HepG2 (cell line): ENCODE measurements at regions not wholly inside any gene's neighbourhood (a gene's known extent, or its start where the extent isn't known, plus 50 kb on each side); places are given as distances from the start of the nearest gene placed in this dataset.

Experiments used
- BHLHE40 ChIP-seq: IDR thresholded peaks from 2 replicates; pipeline ENCODE4 v1.6.1; 2011; ENCODE audit warnings: low read length, improper control_type of control experiment
- ELF1 ChIP-seq: sonication (generic); formaldehyde crosslinking; IDR thresholded peaks from 2 replicates; pipeline ENCODE4 v1.4.0; 2020; ENCODE audit warnings: missing genetic modification reagents
- FOSL2 ChIP-seq: sonication (generic); formaldehyde crosslinking; IDR thresholded peaks from 2 replicates; pipeline ENCODE4 v1.4.0; 2020; ENCODE audit warnings: missing genetic modification reagents
- FOXK2 ChIP-seq: fragments of 450-650 bp; IDR thresholded peaks from 2 replicates; pipeline ENCODE4 v1.6.1; 2016
- FOXO1 ChIP-seq: sonication (generic); formaldehyde crosslinking; IDR thresholded peaks from 2 replicates; pipeline ENCODE4 v1.4.0; 2020; ENCODE audit warnings: missing genetic modification reagents
- GATAD2A ChIP-seq: IDR thresholded peaks from 2 replicates; pipeline ENCODE4 v1.6.1; 2016
- IRF2 ChIP-seq: IDR thresholded peaks from 2 replicates; pipeline ENCODE4 v1.6.1; 2018; ENCODE audit warnings: missing genetic modification reagents, missing compliant biosample characterization
- REXO4 ChIP-seq: sonication (generic); formaldehyde crosslinking; IDR thresholded peaks from 2 replicates; pipeline ENCODE4 v1.8.0; 2022; ENCODE audit warnings: missing genetic modification reagents, mild to moderate bottlenecking, borderline replicate concordance
- SOX6 ChIP-seq, 2 experiments: fragments of 450-650 bp in 1 of 2; sonication (generic) in 1 of 2; formaldehyde crosslinking in 1 of 2; IDR thresholded peaks; 2 replicates each; pipeline versions ENCODE4 v1.4.0 to v1.6.1; 2017 to 2020; ENCODE audit warnings: antibody characterized with exemption in 1 of 2, mild to moderate bottlenecking in 1 of 2, missing genetic modification reagents in 1 of 2
- ZFP1 ChIP-seq: IDR thresholded peaks from 2 replicates; pipeline ENCODE4 v1.6.1; 2016
- ZKSCAN8 ChIP-seq: IDR thresholded peaks from 2 replicates; pipeline ENCODE4 v1.6.1; 2016; ENCODE audit warnings: borderline replicate concordance, missing genetic modification reagents, missing compliant biosample characterization
- ZMYM4 ChIP-seq: sonication (generic); formaldehyde crosslinking; IDR thresholded peaks from 2 replicates; pipeline ENCODE4 v1.8.1; 2023; ENCODE audit warnings: mild to moderate bottlenecking, missing genetic modification reagents
- ZNF274 ChIP-seq: sonication (generic); formaldehyde crosslinking; IDR thresholded peaks from 2 replicates; pipeline ENCODE4 v1.5.1; 2020; ENCODE audit warnings: mild to moderate bottlenecking, missing genetic modification reagents
- TF ChIP-seq, protein P1 (sequence below): sonication (generic); formaldehyde crosslinking; IDR thresholded peaks from 2 replicates; pipeline ENCODE4 v1.4.0; 2020; ENCODE audit warnings: missing genetic modification reagents, borderline replicate concordance
- TF ChIP-seq, protein P2 (sequence below): sonication (generic); formaldehyde crosslinking; IDR thresholded peaks from 2 replicates; pipeline ENCODE4 v1.4.0; 2020; ENCODE audit warnings: missing genetic modification reagents, borderline replicate concordance
- TF ChIP-seq, protein P3 (sequence below): sonication (generic); formaldehyde crosslinking; IDR thresholded peaks from 2 replicates; pipeline ENCODE4 v1.4.0; 2020; ENCODE audit warnings: missing genetic modification reagents
- TF ChIP-seq, protein P4 (sequence below): IDR thresholded peaks from 2 replicates; pipeline ENCODE4 v1.6.1; 2016
- TF ChIP-seq, protein P5 (sequence below): IDR thresholded peaks from 2 replicates; pipeline ENCODE4 v1.4.0; 2020; ENCODE audit warnings: mild to moderate bottlenecking, missing genetic modification reagents

DNA sequence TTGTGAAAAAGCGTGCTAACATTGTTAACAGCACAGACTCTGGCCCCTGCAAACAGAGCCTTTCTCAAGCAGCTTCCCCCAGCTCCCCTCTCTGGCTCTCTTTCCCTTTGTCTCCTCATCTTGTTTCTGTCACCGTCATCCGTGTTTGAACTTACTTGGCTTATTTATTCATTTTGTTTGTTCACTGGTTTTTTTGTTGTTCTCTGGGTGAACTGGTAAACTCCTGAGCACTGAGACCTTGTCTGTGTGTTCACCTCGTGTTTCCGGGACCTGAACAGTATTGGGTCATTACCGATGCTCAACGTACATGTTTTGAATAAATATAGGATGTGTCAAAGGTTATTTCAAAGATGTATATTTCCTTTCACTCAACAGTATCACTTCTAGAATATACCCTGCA, 92.4 kb upstream of the USP29 start (continued):
- TF ChIP-seq, protein P1, sequence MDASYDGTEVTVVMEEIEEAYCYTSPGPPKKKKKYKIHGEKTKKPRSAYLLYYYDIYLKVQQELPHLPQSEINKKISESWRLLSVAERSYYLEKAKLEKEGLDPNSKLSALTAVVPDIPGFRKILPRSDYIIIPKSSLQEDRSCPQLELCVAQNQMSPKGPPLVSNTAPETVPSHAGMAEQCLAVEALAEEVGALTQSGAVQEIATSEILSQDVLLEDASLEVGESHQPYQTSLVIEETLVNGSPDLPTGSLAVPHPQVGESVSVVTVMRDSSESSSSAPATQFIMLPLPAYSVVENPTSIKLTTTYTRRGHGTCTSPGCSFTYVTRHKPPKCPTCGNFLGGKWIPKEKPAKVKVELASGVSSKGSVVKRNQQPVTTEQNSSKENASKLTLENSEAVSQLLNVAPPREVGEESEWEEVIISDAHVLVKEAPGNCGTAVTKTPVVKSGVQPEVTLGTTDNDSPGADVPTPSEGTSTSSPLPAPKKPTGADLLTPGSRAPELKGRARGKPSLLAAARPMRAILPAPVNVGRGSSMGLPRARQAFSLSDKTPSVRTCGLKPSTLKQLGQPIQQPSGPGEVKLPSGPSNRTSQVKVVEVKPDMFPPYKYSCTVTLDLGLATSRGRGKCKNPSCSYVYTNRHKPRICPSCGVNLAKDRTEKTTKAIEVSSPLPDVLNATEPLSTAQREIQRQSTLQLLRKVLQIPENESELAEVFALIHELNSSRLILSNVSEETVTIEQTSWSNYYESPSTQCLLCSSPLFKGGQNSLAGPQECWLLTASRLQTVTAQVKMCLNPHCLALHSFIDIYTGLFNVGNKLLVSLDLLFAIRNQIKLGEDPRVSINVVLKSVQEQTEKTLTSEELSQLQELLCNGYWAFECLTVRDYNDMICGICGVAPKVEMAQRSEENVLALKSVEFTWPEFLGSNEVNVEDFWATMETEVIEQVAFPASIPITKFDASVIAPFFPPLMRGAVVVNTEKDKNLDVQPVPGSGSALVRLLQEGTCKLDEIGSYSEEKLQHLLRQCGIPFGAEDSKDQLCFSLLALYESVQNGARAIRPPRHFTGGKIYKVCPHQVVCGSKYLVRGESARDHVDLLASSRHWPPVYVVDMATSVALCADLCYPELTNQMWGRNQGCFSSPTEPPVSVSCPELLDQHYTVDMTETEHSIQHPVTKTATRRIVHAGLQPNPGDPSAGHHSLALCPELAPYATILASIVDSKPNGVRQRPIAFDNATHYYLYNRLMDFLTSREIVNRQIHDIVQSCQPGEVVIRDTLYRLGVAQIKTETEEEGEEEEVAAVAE (CRISPR knock-in tag) = 0 out of 2 replicates have a peak, but pooled peaks have one; percentile 19
- TF ChIP-seq FOSL2 (CRISPR knock-in tag) = peak; percentile 66
- no peak for TF ChIP-seq ZFP1 (CRISPR knock-in tag)
- peak; percentile 22; the same call in 1 of the 2 replicates for TF ChIP-seq ELF1
- no peak for TF ChIP-seq ZMYM4 (CRISPR knock-in tag)
- TF ChIP-seq, protein P2, sequence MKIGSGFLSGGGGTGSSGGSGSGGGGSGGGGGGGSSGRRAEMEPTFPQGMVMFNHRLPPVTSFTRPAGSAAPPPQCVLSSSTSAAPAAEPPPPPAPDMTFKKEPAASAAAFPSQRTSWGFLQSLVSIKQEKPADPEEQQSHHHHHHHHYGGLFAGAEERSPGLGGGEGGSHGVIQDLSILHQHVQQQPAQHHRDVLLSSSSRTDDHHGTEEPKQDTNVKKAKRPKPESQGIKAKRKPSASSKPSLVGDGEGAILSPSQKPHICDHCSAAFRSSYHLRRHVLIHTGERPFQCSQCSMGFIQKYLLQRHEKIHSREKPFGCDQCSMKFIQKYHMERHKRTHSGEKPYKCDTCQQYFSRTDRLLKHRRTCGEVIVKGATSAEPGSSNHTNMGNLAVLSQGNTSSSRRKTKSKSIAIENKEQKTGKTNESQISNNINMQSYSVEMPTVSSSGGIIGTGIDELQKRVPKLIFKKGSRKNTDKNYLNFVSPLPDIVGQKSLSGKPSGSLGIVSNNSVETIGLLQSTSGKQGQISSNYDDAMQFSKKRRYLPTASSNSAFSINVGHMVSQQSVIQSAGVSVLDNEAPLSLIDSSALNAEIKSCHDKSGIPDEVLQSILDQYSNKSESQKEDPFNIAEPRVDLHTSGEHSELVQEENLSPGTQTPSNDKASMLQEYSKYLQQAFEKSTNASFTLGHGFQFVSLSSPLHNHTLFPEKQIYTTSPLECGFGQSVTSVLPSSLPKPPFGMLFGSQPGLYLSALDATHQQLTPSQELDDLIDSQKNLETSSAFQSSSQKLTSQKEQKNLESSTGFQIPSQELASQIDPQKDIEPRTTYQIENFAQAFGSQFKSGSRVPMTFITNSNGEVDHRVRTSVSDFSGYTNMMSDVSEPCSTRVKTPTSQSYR (CRISPR knock-in tag) = peak; percentile 34; the same call in 1 of the 2 replicates
- TF ChIP-seq ZKSCAN8 = no peak
- TF ChIP-seq GATAD2A (CRISPR knock-in tag) = peak; percentile 81; the same call in 1 of the 2 replicates
- TF ChIP-seq, protein P3, sequence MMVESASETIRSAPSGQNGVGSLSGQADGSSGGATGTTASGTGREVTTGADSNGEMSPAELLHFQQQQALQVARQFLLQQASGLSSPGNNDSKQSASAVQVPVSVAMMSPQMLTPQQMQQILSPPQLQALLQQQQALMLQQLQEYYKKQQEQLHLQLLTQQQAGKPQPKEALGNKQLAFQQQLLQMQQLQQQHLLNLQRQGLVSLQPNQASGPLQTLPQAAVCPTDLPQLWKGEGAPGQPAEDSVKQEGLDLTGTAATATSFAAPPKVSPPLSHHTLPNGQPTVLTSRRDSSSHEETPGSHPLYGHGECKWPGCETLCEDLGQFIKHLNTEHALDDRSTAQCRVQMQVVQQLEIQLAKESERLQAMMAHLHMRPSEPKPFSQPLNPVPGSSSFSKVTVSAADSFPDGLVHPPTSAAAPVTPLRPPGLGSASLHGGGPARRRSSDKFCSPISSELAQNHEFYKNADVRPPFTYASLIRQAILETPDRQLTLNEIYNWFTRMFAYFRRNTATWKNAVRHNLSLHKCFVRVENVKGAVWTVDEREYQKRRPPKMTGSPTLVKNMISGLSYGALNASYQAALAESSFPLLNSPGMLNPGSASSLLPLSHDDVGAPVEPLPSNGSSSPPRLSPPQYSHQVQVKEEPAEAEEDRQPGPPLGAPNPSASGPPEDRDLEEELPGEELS (CRISPR knock-in tag) = peak; percentile 93
- TF ChIP-seq FOXK2 = peak; percentile 50; the same call in 1 of the 2 replicates
- peak; percentile 35; the same call in 1 of the 2 replicates for TF ChIP-seq FOXO1 (CRISPR knock-in tag)
- TF ChIP-seq BHLHE40 = peak; percentile 40; the same call in 1 of the 2 replicates
- TF ChIP-seq, protein P4, sequence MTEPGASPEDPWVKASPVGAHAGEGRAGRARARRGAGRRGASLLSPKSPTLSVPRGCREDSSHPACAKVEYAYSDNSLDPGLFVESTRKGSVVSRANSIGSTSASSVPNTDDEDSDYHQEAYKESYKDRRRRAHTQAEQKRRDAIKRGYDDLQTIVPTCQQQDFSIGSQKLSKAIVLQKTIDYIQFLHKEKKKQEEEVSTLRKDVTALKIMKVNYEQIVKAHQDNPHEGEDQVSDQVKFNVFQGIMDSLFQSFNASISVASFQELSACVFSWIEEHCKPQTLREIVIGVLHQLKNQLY (CRISPR knock-in tag) = peak; percentile 81
- TF ChIP-seq IRF2 (CRISPR knock-in tag) = 0 out of 2 replicates have a peak, but pooled peaks have one; percentile 22
- TF ChIP-seq SOX6 (IDR thresholded peaks at IDR 0.05) = no peak
- peak; percentile 87 for TF ChIP-seq SOX6 (CRISPR knock-in tag; IDR thresholded peaks at IDR 0.05)
- TF ChIP-seq ZNF274 = no peak
- no peak for TF ChIP-seq REXO4 (CRISPR knock-in tag)
- TF ChIP-seq, protein P5, sequence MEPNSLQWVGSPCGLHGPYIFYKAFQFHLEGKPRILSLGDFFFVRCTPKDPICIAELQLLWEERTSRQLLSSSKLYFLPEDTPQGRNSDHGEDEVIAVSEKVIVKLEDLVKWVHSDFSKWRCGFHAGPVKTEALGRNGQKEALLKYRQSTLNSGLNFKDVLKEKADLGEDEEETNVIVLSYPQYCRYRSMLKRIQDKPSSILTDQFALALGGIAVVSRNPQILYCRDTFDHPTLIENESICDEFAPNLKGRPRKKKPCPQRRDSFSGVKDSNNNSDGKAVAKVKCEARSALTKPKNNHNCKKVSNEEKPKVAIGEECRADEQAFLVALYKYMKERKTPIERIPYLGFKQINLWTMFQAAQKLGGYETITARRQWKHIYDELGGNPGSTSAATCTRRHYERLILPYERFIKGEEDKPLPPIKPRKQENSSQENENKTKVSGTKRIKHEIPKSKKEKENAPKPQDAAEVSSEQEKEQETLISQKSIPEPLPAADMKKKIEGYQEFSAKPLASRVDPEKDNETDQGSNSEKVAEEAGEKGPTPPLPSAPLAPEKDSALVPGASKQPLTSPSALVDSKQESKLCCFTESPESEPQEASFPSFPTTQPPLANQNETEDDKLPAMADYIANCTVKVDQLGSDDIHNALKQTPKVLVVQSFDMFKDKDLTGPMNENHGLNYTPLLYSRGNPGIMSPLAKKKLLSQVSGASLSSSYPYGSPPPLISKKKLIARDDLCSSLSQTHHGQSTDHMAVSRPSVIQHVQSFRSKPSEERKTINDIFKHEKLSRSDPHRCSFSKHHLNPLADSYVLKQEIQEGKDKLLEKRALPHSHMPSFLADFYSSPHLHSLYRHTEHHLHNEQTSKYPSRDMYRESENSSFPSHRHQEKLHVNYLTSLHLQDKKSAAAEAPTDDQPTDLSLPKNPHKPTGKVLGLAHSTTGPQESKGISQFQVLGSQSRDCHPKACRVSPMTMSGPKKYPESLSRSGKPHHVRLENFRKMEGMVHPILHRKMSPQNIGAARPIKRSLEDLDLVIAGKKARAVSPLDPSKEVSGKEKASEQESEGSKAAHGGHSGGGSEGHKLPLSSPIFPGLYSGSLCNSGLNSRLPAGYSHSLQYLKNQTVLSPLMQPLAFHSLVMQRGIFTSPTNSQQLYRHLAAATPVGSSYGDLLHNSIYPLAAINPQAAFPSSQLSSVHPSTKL = peak; percentile 69; the same call in 1 of the 2 replicates
